Dendritic cell treated with granulocyte-macrophage colony-stimulating factor and Interleukin-4, amounts not matched to agents 40 ng/mL and 50 ng/mL, for 4 days (primary cell): ENCODE measurements at regions not wholly inside any gene's neighbourhood (a gene's known extent, or its start where the extent isn't known, plus 50 kb on each side); places are given as distances from the start of the nearest gene placed in this dataset.

ENCODE experiments used
- H3K27ac Mint-ChIP-seq: one replicate; pipeline ENCODE4 v1.8.0; 2022; ENCODE audit warnings: mild to moderate bottlenecking, mixed read lengths
- H3K27me3 Mint-ChIP-seq: one replicate; pipeline ENCODE4 v1.8.0; 2022; ENCODE audit warnings: mild to moderate bottlenecking, mixed read lengths
- H3K36me3 Mint-ChIP-seq: one replicate; pipeline ENCODE4 v1.8.0; 2022; ENCODE audit warnings: low read depth, mixed read lengths
- H3K4me1 Mint-ChIP-seq: one replicate; pipeline ENCODE4 v1.8.0; 2022; ENCODE audit warnings: low read depth, mixed read lengths
- H3K4me3 Mint-ChIP-seq: one replicate; pipeline ENCODE4 v1.8.0; 2022; ENCODE audit warnings: mild to moderate bottlenecking, moderate library complexity, mixed read lengths
- H3K9me3 Mint-ChIP-seq: one replicate; pipeline ENCODE4 v1.8.0; 2022; ENCODE audit warnings: mixed read lengths
- intact Hi-C: fragments of 100-400 bp; cut with micrococcal nuclease; formaldehyde crosslinking; loops from one replicate; pipeline ENCODE4 v1.15.0; 2022

- intact Hi-C loops = no loop called here
- Mint-ChIP-seq H3K36me3 (no peaks in the 10 kb centered on the region), H3K27ac (no peak overlapping the region), H3K9me3 (no peaks in the 10 kb centered on the region), H3K4me1 (peaks cover 10% of the 10 kb centered on the region), H3K4me3 (no peak overlapping the region), H3K27me3 (peaks cover 48% of the 10 kb centered on the region)
Observed at GRCh38 chr1:21361506-21361905, 71.2 kb upstream of the ECE1 start.

GRCh38 chr1:21357161-21357560 is 66.9 kb upstream of the ECE1 start:
- Mint-ChIP-seq H3K36me3 (no peaks in the 10 kb centered on the region), H3K27ac (no peak overlapping the region), H3K4me1 (no peaks in the 10 kb centered on the region), H3K27me3 (peaks cover 51% of the 10 kb centered on the region), H3K9me3 (no peaks in the 10 kb centered on the region), H3K4me3 (no peak overlapping the region)
- intact Hi-C loops = no loop called here

GRCh38 chr1:21355956-21356355 is 65.7 kb upstream of the ECE1 start:
- Mint-ChIP-seq H3K27me3 (peaks cover 49% of the 10 kb centered on the region), H3K36me3 (no peaks in the 10 kb centered on the region), H3K4me3 (no peak overlapping the region), H3K27ac (no peak overlapping the region), H3K4me1 (no peaks in the 10 kb centered on the region), H3K9me3 (no peaks in the 10 kb centered on the region)
- intact Hi-C loops = no loop called here

- Mint-ChIP-seq H3K27me3 (peaks cover 51% of the 10 kb centered on the region), H3K9me3 (no peaks in the 10 kb centered on the region)
Observed at GRCh38 chr1:21352586-21352985, 62.3 kb upstream of the ECE1 start.

GRCh38 chr1:21351901-21352300 is 61.6 kb upstream of the ECE1 start:
- Mint-ChIP-seq H3K36me3 (no peaks in the 10 kb centered on the region), H3K27ac (no peak overlapping the region), H3K27me3 (peaks cover 47% of the 10 kb centered on the region), H3K4me3 (no peak overlapping the region), H3K4me1 (no peaks in the 10 kb centered on the region), H3K9me3 (no peaks in the 10 kb centered on the region)
- intact Hi-C loops = no loop called here

More at GRCh38 chr1:21352586-21352985, 62.3 kb upstream of the ECE1 start:
- no peaks in the 10 kb centered on the region for H3K36me3 Mint-ChIP-seq
- H3K27ac Mint-ChIP-seq = no peak overlapping the region
- H3K4me1 Mint-ChIP-seq = no peaks in the 10 kb centered on the region
- intact Hi-C loops = no loop called here
- H3K4me3 Mint-ChIP-seq = no peak overlapping the region

GRCh38 chr1:21350202-21350885 is 60.1 kb upstream of the ECE1 start:
- intact Hi-C loops = no loop called here
- Mint-ChIP-seq H3K36me3 (no peaks in the 10 kb centered on the region), H3K27ac (no peak overlapping the region), H3K9me3 (no peaks in the 10 kb centered on the region), H3K4me1 (no peaks in the 10 kb centered on the region), H3K27me3 (peaks cover 37% of the 10 kb centered on the region), H3K4me3 (no peak overlapping the region)

- no peak overlapping the region for H3K4me3 Mint-ChIP-seq
- peaks cover 37% of the 10 kb centered on the region for H3K27me3 Mint-ChIP-seq
- no peaks in the 10 kb centered on the region for H3K9me3 Mint-ChIP-seq
- no peak overlapping the region for H3K27ac Mint-ChIP-seq
- H3K4me1 Mint-ChIP-seq = no peaks in the 10 kb centered on the region
- H3K36me3 Mint-ChIP-seq = no peaks in the 10 kb centered on the region
- intact Hi-C loops = no loop called here
Observed at GRCh38 chr1:21349693-21350092, 59.4 kb upstream of the ECE1 start.

- peaks cover 11% of the 10 kb centered on the region for H3K4me1 Mint-ChIP-seq
- intact Hi-C loops = no loop called here
- peaks cover 51% of the 10 kb centered on the region for H3K27me3 Mint-ChIP-seq
- no peak overlapping the region for H3K4me3 Mint-ChIP-seq
- H3K36me3 Mint-ChIP-seq = no peaks in the 10 kb centered on the region
- no peaks in the 10 kb centered on the region for H3K9me3 Mint-ChIP-seq
- no peak overlapping the region for H3K27ac Mint-ChIP-seq
Observed at GRCh38 chr1:21347072-21347581, 56.9 kb upstream of the ECE1 start.

- H3K4me1 Mint-ChIP-seq = peaks cover 12% of the 10 kb centered on the region
- no peaks in the 10 kb centered on the region for H3K36me3 Mint-ChIP-seq
- no peaks in the 10 kb centered on the region for H3K9me3 Mint-ChIP-seq
- no peak overlapping the region for H3K4me3 Mint-ChIP-seq
- peaks cover 52% of the 10 kb centered on the region for H3K27me3 Mint-ChIP-seq
- intact Hi-C loops = no loop called here
- no peak overlapping the region for H3K27ac Mint-ChIP-seq
Observed at GRCh38 chr1:21346365-21347071, 56.3 kb upstream of the ECE1 start.

GRCh38 chr1:21344750-21345443 is 54.6 kb upstream of the ECE1 start:
- Mint-ChIP-seq H3K4me1 (peaks cover 26% of the 10 kb centered on the region), H3K27ac (no peak overlapping the region), H3K27me3 (peaks cover 62% of the 10 kb centered on the region), H3K4me3 (peak overlapping the region; percentile 43), H3K36me3 (no peaks in the 10 kb centered on the region), H3K9me3 (no peaks in the 10 kb centered on the region)
- intact Hi-C loops = no loop called here

GRCh38 chr1:21344098-21344749 is 54.0 kb upstream of the ECE1 start:
- H3K9me3 Mint-ChIP-seq = no peaks in the 10 kb centered on the region
- intact Hi-C loops = no loop called here

GRCh38 chr1:21342961-21343838 is 52.9 kb upstream of the ECE1 start:
- H3K36me3 Mint-ChIP-seq = no peaks in the 10 kb centered on the region
- H3K27ac Mint-ChIP-seq = no peak overlapping the region
- intact Hi-C loops = no loop called here
- no peaks in the 10 kb centered on the region for H3K9me3 Mint-ChIP-seq
- H3K4me3 Mint-ChIP-seq = no peak overlapping the region
- peaks cover 42% of the 10 kb centered on the region for H3K4me1 Mint-ChIP-seq
- peaks cover 66% of the 10 kb centered on the region for H3K27me3 Mint-ChIP-seq

More at GRCh38 chr1:21344098-21344749, 54.0 kb upstream of the ECE1 start:
- Mint-ChIP-seq H3K4me1 (peaks cover 32% of the 10 kb centered on the region), H3K27ac (no peak overlapping the region), H3K27me3 (peaks cover 62% of the 10 kb centered on the region), H3K36me3 (no peaks in the 10 kb centered on the region), H3K4me3 (no peak overlapping the region)

GRCh38 chr1:21341517-21342078 is 51.3 kb upstream of the ECE1 start:
- Mint-ChIP-seq H3K9me3 (no peaks in the 10 kb centered on the region), H3K36me3 (no peaks in the 10 kb centered on the region), H3K27ac (no peak overlapping the region), H3K27me3 (peaks cover 81% of the 10 kb centered on the region), H3K4me1 (peaks cover 56% of the 10 kb centered on the region), H3K4me3 (no peak overlapping the region)
- intact Hi-C loops = no loop called here
